HEK293 (cell line): ENCODE measurements at regions not wholly inside any gene's neighbourhood (a gene's known extent, or its start where the extent isn't known, plus 50 kb on each side); places are given as distances from the start of the nearest gene placed in this dataset.

Experiments
- KLF16 ChIP-seq: fragments of 450-650 bp; formaldehyde crosslinking; IDR thresholded peaks from 2 replicates; pipeline ENCODE4 v1.5.1; 2017; ENCODE audit warnings: missing biosample characterization, missing genetic modification characterization
- OVOL3 ChIP-seq: fragments of 450-650 bp; formaldehyde crosslinking; IDR thresholded peaks from 2 replicates; pipeline ENCODE4 v1.5.1; 2016; ENCODE audit warnings: missing biosample characterization, missing genetic modification characterization
- TCF7L2 ChIP-seq: IDR thresholded peaks from 2 replicates; pipeline ENCODE4 v1.6.1; 2011; ENCODE audit warnings: low read depth, mild to moderate bottlenecking, inconsistent platforms, low read length, moderate library complexity, borderline replicate concordance
- ZNF133 ChIP-seq: fragments of 450-650 bp; formaldehyde crosslinking; IDR thresholded peaks from 2 replicates; pipeline ENCODE4 v1.5.1; 2016; ENCODE audit warnings: missing biosample characterization, missing genetic modification characterization
- ZNF23 ChIP-seq: fragments of 450-650 bp; formaldehyde crosslinking; IDR thresholded peaks from 2 replicates; pipeline ENCODE4 v1.5.1; 2016; ENCODE audit warnings: missing biosample characterization, missing genetic modification characterization, borderline replicate concordance
- ZNF274 ChIP-seq, 2 experiments: fragments of 200-500 bp in 1 of 2; fragments of 450-650 bp in 1 of 2; sonication (Bioruptor generic) in 1 of 2; formaldehyde crosslinking in 1 of 2; IDR thresholded peaks; 2 replicates each; pipeline versions ENCODE4 v1.5.1 to v1.6.1; 2014 to 2016; ENCODE audit warnings: borderline replicate concordance in 1 of 2, inconsistent platforms in 1 of 2, low read length in 1 of 2, missing biosample characterization in 1 of 2, missing genetic modification characterization in 1 of 2
- ZNF501 ChIP-seq: fragments of 450-650 bp; formaldehyde crosslinking; IDR thresholded peaks from 2 replicates; pipeline ENCODE4 v1.5.1; 2016; ENCODE audit warnings: missing biosample characterization, missing genetic modification characterization
- ZNF660 ChIP-seq: fragments of 450-650 bp; IDR thresholded peaks from 2 replicates; pipeline ENCODE4 v1.5.1; 2018; ENCODE audit warnings: missing biosample characterization, mild to moderate bottlenecking, missing genetic modification characterization
- TF ChIP-seq, protein P1 (sequence below): fragments of 450-650 bp; formaldehyde crosslinking; IDR thresholded peaks from 2 replicates; pipeline ENCODE4 v1.5.1; 2016; ENCODE audit warnings: missing biosample characterization, missing genetic modification characterization
- TF ChIP-seq, protein P2 (sequence below): sonication (generic); formaldehyde crosslinking; IDR thresholded peaks from 2 replicates; pipeline ENCODE4 v1.8.1; 2022; ENCODE audit warnings: mild to moderate bottlenecking, moderate library complexity, missing genetic modification reagents

DNA sequence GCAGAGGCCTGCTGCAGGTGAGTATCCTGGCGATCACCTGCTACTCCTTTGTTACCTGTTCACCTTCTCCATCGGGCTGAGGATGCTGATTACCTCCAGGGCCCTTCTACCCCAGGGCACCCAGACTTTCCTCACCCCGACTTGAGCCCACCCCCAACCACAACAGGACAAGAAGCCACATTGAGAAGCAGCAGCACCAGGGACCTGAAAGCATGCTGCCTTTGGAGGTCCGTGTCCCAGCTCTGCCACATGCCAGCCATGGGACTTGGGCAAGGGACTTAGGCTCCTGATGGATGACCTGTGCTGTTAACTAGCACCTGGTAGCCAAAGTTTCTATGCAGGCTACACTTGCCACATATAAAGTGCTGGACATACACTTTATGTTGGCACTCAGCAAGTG lies 89.7 kb downstream of the CPZ start:
- TF ChIP-seq, protein P1, sequence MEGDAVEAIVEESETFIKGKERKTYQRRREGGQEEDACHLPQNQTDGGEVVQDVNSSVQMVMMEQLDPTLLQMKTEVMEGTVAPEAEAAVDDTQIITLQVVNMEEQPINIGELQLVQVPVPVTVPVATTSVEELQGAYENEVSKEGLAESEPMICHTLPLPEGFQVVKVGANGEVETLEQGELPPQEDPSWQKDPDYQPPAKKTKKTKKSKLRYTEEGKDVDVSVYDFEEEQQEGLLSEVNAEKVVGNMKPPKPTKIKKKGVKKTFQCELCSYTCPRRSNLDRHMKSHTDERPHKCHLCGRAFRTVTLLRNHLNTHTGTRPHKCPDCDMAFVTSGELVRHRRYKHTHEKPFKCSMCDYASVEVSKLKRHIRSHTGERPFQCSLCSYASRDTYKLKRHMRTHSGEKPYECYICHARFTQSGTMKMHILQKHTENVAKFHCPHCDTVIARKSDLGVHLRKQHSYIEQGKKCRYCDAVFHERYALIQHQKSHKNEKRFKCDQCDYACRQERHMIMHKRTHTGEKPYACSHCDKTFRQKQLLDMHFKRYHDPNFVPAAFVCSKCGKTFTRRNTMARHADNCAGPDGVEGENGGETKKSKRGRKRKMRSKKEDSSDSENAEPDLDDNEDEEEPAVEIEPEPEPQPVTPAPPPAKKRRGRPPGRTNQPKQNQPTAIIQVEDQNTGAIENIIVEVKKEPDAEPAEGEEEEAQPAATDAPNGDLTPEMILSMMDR (tag by site-specific recombination): no peak
- no peak for TF ChIP-seq ZNF501 (tag by site-specific recombination)
- TF ChIP-seq ZNF660: no peak
- TF ChIP-seq, protein P2, sequence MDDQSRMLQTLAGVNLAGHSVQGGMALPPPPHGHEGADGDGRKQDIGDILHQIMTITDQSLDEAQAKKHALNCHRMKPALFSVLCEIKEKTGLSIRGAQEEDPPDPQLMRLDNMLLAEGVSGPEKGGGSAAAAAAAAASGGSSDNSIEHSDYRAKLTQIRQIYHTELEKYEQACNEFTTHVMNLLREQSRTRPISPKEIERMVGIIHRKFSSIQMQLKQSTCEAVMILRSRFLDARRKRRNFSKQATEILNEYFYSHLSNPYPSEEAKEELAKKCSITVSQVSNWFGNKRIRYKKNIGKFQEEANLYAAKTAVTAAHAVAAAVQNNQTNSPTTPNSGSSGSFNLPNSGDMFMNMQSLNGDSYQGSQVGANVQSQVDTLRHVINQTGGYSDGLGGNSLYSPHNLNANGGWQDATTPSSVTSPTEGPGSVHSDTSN (CRISPR knock-in tag): no peak
- TF ChIP-seq ZNF23 (tag by site-specific recombination): no peak
- no peak for TF ChIP-seq ZNF274 (IDR thresholded peaks at IDR 0.05; ENCODE audit: low read length)
- no peak for TF ChIP-seq ZNF274 (tag by site-specific recombination; IDR thresholded peaks at IDR 0.05; ENCODE audit: borderline replicate concordance)
- TF ChIP-seq ZNF133 (tag by site-specific recombination): no peak
- TF ChIP-seq KLF16 (tag by site-specific recombination): no peak
- no peak for TF ChIP-seq OVOL3 (tag by site-specific recombination)
- no peak for TF ChIP-seq TCF7L2
